Loucy (cell line): ENCODE measurements at regions not wholly inside any gene's neighbourhood (a gene's known extent, or its start where the extent isn't known, plus 50 kb on each side); places are given as distances from the start of the nearest gene placed in this dataset.

ENCODE experiments used
- H2AFZ ChIP-seq: fragments of 200-600 bp; sonication (generic); 2 replicates; pipeline ENCODE4 v1.6.0; 2016; ENCODE audit warnings: antibody characterized with exemption, mild to moderate bottlenecking, low read length, moderate library complexity
- H3F3A ChIP-seq: fragments of 200-600 bp; 2 replicates; pipeline ENCODE4 v1.6.0; 2016; ENCODE audit warnings: antibody characterized with exemption, low read depth, mild to moderate bottlenecking
- H3K27me3 ChIP-seq: fragments of 200-600 bp; sonication (generic); 2 replicates; pipeline ENCODE4 v1.6.1; 2014; ENCODE audit warnings: low read length, mild to moderate bottlenecking; ENCODE audit not compliant: insufficient read depth, poor library complexity, severe bottlenecking
- H3K36me3 ChIP-seq: fragments of 200-600 bp; sonication (generic); 2 replicates; pipeline ENCODE4 v1.6.1; 2016; ENCODE audit warnings: low read length; ENCODE audit not compliant: insufficient read depth
- H3K4me1 ChIP-seq: fragments of 200-600 bp; sonication (generic); 2 replicates; pipeline ENCODE4 v1.5.1; 2014; ENCODE audit warnings: low read length, mild to moderate bottlenecking; ENCODE audit not compliant: insufficient read depth, poor library complexity, severe bottlenecking
- H3K4me2 ChIP-seq: fragments of 200-600 bp; sonication (generic); 2 replicates; pipeline ENCODE4 v1.6.0; 2014; ENCODE audit warnings: antibody characterized with exemption, low read length, low read depth, mild to moderate bottlenecking; ENCODE audit not compliant: poor library complexity, severe bottlenecking
- H3K4me3 ChIP-seq: fragments of 200-600 bp; sonication (generic); 2 replicates; pipeline ENCODE4 v1.5.1; 2014; ENCODE audit warnings: low read length, mild to moderate bottlenecking, mixed read lengths; ENCODE audit not compliant: poor library complexity, severe bottlenecking
- H3K79me2 ChIP-seq: fragments of 200-600 bp; sonication (generic); 2 replicates; pipeline ENCODE4 v1.6.1; 2014; ENCODE audit warnings: low read length; ENCODE audit not compliant: insufficient read depth
- H3K9ac ChIP-seq: fragments of 200-600 bp; sonication (generic); 2 replicates; pipeline ENCODE4 v1.6.0; 2014; ENCODE audit warnings: mild to moderate bottlenecking, low read depth, low read length, moderate library complexity; ENCODE audit not compliant: poor library complexity, severe bottlenecking
- H3K9me2 ChIP-seq: fragments of 200-600 bp; sonication (generic); replicated peaks from 2 replicates; pipeline ENCODE4 v1.6.1; 2016; ENCODE audit warnings: low read depth, low read length, mixed read lengths
- H3K9me3 ChIP-seq: fragments of 200-600 bp; sonication (generic); 2 replicates; pipeline ENCODE4 v1.6.1; 2014; ENCODE audit warnings: mild to moderate bottlenecking, antibody characterized with exemption, low read length, low read depth; ENCODE audit not compliant: insufficient read depth
- H4K20me1 ChIP-seq: fragments of 200-600 bp; sonication (generic); 2 replicates; pipeline ENCODE4 v1.6.0; 2014; ENCODE audit warnings: antibody characterized with exemption, low read length, mild to moderate bottlenecking; ENCODE audit not compliant: insufficient read depth, poor library complexity, severe bottlenecking
- CTCF ChIP-seq: fragments of 200-600 bp; sonication (generic); conservative IDR thresholded peaks from 2 replicates; pipeline ENCODE4 v1.5.1; 2014; ENCODE audit warnings: mild to moderate bottlenecking, antibody characterized with exemption, low read length
- EZH2phosphoT487 ChIP-seq: fragments of 200-600 bp; IDR thresholded peaks from 2 replicates; pipeline ENCODE4 v1.6.1; 2018; ENCODE audit warnings: antibody characterized with exemption, mild to moderate bottlenecking, moderate library complexity, borderline replicate concordance

- Histone ChIP-seq H3K4me3 (no peak overlapping the region), H3K4me2 (no peak overlapping the region), H3F3A (no peaks in the 10 kb centered on the region), H3K27me3 (no peaks in the 10 kb centered on the region), H2AFZ (no peak overlapping the region), H3K9me2 (no peaks in the 10 kb centered on the region), H3K4me1 (no peaks in the 10 kb centered on the region), H3K9ac (no peak overlapping the region), H3K79me2 (no peaks in the 10 kb centered on the region), H4K20me1 (no peaks in the 10 kb centered on the region), H3K9me3 (no peaks in the 10 kb centered on the region), H3K36me3 (no peaks in the 10 kb centered on the region)
- TF ChIP-seq CTCF: no peak
- no peak for TF ChIP-seq EZH2phosphoT487
Measured at GRCh38 chr15:91599261-91599660, 254.2 kb upstream of the SLCO3A1 start.

- no peaks in the 10 kb centered on the region for H4K20me1 ChIP-seq
- H3K36me3 ChIP-seq: no peaks in the 10 kb centered on the region
Measured at GRCh38 chr15:91603384-91604080, 250.0 kb upstream of the SLCO3A1 start.

GRCh38 chr15:91604122-91604521, 249.4 kb upstream of the SLCO3A1 start:
- Histone ChIP-seq H3K4me3 (no peak overlapping the region), H3K79me2 (no peaks in the 10 kb centered on the region), H3K4me2 (no peak overlapping the region), H3K4me1 (no peaks in the 10 kb centered on the region), H2AFZ (no peak overlapping the region), H3K9me3 (no peaks in the 10 kb centered on the region), H3F3A (no peaks in the 10 kb centered on the region), H3K9ac (no peak overlapping the region), H3K9me2 (0 out of 2 replicates have a peak, but pooled peaks cover 3% of the 10 kb centered on the region), H4K20me1 (no peaks in the 10 kb centered on the region), H3K36me3 (no peaks in the 10 kb centered on the region), H3K27me3 (no peaks in the 10 kb centered on the region)
- TF ChIP-seq CTCF (no peak), EZH2phosphoT487 (no peak)

More at GRCh38 chr15:91603384-91604080, 250.0 kb upstream of the SLCO3A1 start:
- Histone ChIP-seq H3K4me1 (no peaks in the 10 kb centered on the region), H3K4me2 (no peak overlapping the region), H3K27me3 (no peaks in the 10 kb centered on the region), H3K4me3 (no peak overlapping the region), H3K9me2 (0 out of 2 replicates have a peak, but pooled peaks cover 3% of the 10 kb centered on the region), H3K9ac (no peak overlapping the region), H3K79me2 (no peaks in the 10 kb centered on the region), H3F3A (no peaks in the 10 kb centered on the region), H2AFZ (no peak overlapping the region), H3K9me3 (no peaks in the 10 kb centered on the region)
- no peak for TF ChIP-seq EZH2phosphoT487
- TF ChIP-seq CTCF: no peak
